Neural progenitor cell (in vitro differentiated cells): ENCODE measurements at regions not wholly inside any gene's neighbourhood (a gene's known extent, or its start where the extent isn't known, plus 50 kb on each side); places are given as distances from the start of the nearest gene placed in this dataset.

Experiments
- DNase-seq: peaks from one replicate; pipeline ENCODE4 v3.0.0-alpha.2; 2016; ENCODE audit warnings: low spot score
- H2AFZ ChIP-seq: fragments of 200-600 bp; sonication (generic); replicated peaks from 2 replicates; pipeline ENCODE4 v1.6.1; 2016; ENCODE audit warnings: antibody characterized with exemption
- H3F3A ChIP-seq: fragments of 200-600 bp; sonication (generic); 2 replicates; pipeline ENCODE4 v1.6.1; 2016; ENCODE audit warnings: antibody characterized with exemption, low read depth
- H3K27ac ChIP-seq: fragments of 200-600 bp; sonication (generic); 2 replicates; pipeline ENCODE4 v1.5.1; 2016; ENCODE audit warnings: mild to moderate bottlenecking
- H3K27me3 ChIP-seq: fragments of 200-600 bp; sonication (generic); 2 replicates; pipeline ENCODE4 v1.6.1; 2016; ENCODE audit warnings: mild to moderate bottlenecking, moderate library complexity
- H3K36me3 ChIP-seq: fragments of 200-600 bp; sonication (generic); 2 replicates; pipeline ENCODE4 v1.5.1; 2016
- H3K4me1 ChIP-seq: fragments of 200-600 bp; sonication (generic); 2 replicates; pipeline ENCODE4 v1.6.1; 2016; ENCODE audit warnings: mixed run types
- H3K4me2 ChIP-seq: fragments of 200-600 bp; sonication (generic); 2 replicates; pipeline ENCODE4 v1.6.1; 2016
- H3K4me3 ChIP-seq: fragments of 200-600 bp; sonication (generic); 2 replicates; pipeline ENCODE4 v1.5.1; 2016
- H3K79me2 ChIP-seq: fragments of 200-600 bp; sonication (generic); 2 replicates; pipeline ENCODE4 v1.6.1; 2016; ENCODE audit warnings: low read depth
- H3K9ac ChIP-seq: fragments of 200-600 bp; sonication (generic); 2 replicates; pipeline ENCODE4 v1.6.1; 2016
- H3K9me3 ChIP-seq: fragments of 200-600 bp; sonication (generic); 2 replicates; pipeline ENCODE4 v1.5.1; 2016; ENCODE audit warnings: low read depth
- H4K20me1 ChIP-seq: fragments of 200-600 bp; sonication (generic); 2 replicates; pipeline ENCODE4 v1.6.1; 2016; ENCODE audit warnings: low read depth
- H3K27ac Mint-ChIP-seq: 3 replicates; pipeline ENCODE4 v1.8.0; 2021; ENCODE audit warnings: mixed read lengths
- H3K27me3 Mint-ChIP-seq: 2 replicates; pipeline ENCODE4 v1.8.0; 2022; ENCODE audit warnings: low read depth, mild to moderate bottlenecking, inconsistent platforms, moderate library complexity, mixed read lengths; ENCODE audit not compliant: insufficient read depth
- H3K36me3 Mint-ChIP-seq: 3 replicates; pipeline ENCODE4 v1.8.0; 2021; ENCODE audit warnings: mixed read lengths
- H3K4me1 Mint-ChIP-seq: 3 replicates; pipeline ENCODE4 v1.8.0; 2021; ENCODE audit warnings: mixed read lengths
- H3K4me3 Mint-ChIP-seq: 3 replicates; pipeline ENCODE4 v1.8.0; 2021; ENCODE audit warnings: mild to moderate bottlenecking, moderate library complexity, mixed read lengths
- H3K9me3 Mint-ChIP-seq: 3 replicates; pipeline ENCODE4 v1.8.0; 2020; ENCODE audit warnings: mixed read lengths
- CTCF ChIP-seq: fragments of 200-600 bp; sonication (generic); IDR thresholded peaks from 2 replicates; pipeline ENCODE4 v1.5.1; 2017; ENCODE audit warnings: antibody characterized with exemption, mild to moderate bottlenecking
- EZH2 ChIP-seq: fragments of 200-600 bp; sonication (generic); IDR thresholded peaks from 2 replicates; pipeline ENCODE4 v1.6.1; 2017; ENCODE audit warnings: antibody characterized with exemption, mild to moderate bottlenecking, moderate library complexity
- EZH2phosphoT487 ChIP-seq: fragments of 200-600 bp; sonication (generic); IDR thresholded peaks from 2 replicates; pipeline ENCODE4 v1.6.1; 2017; ENCODE audit warnings: antibody characterized with exemption

GRCh38 chr2:64792995-64793639, 139.4 kb upstream of the SERTAD2 start:
- Histone ChIP-seq H3K4me1 (no peaks in the 10 kb centered on the region), H3F3A (no peaks in the 10 kb centered on the region), H2AFZ (no peak overlapping the region), H3K4me2 (no peak overlapping the region), H4K20me1 (no peaks in the 10 kb centered on the region), H3K27me3 (no peaks in the 10 kb centered on the region), H3K79me2 (no peaks in the 10 kb centered on the region), H3K9me3 (no peaks in the 10 kb centered on the region), H3K4me3 (no peak overlapping the region), H3K27ac (no peak overlapping the region), H3K36me3 (no peaks in the 10 kb centered on the region), H3K9ac (no peak overlapping the region)
- H3K4me3 Mint-ChIP-seq: no peak overlapping the region
- no peak for DNase-seq
- no peaks in the 10 kb centered on the region for H3K36me3 Mint-ChIP-seq
- H3K4me1 Mint-ChIP-seq: no peaks in the 10 kb centered on the region
- H3K27me3 Mint-ChIP-seq: no peaks in the 10 kb centered on the region
- TF ChIP-seq EZH2phosphoT487 (no peak), EZH2 (no peak), CTCF (no peak)
- peaks cover 4% of the 10 kb centered on the region for H3K9me3 Mint-ChIP-seq
- H3K27ac Mint-ChIP-seq: no peak overlapping the region

- no peak for DNase-seq
- Mint-ChIP-seq H3K9me3 (peaks cover 4% of the 10 kb centered on the region), H3K4me1 (no peaks in the 10 kb centered on the region), H3K36me3 (no peaks in the 10 kb centered on the region), H3K4me3 (no peak overlapping the region), H3K27ac (no peak overlapping the region), H3K27me3 (no peaks in the 10 kb centered on the region)
- no peak overlapping the region for H3K4me3 ChIP-seq
- no peaks in the 10 kb centered on the region for H3K4me1 ChIP-seq
- TF ChIP-seq EZH2phosphoT487 (no peak), CTCF (no peak), EZH2 (no peak)
- H2AFZ ChIP-seq: no peak overlapping the region
- H3K9ac ChIP-seq: no peak overlapping the region
- no peak overlapping the region for H3K4me2 ChIP-seq
- H3K27me3 ChIP-seq: no peaks in the 10 kb centered on the region
- H3K36me3 ChIP-seq: no peaks in the 10 kb centered on the region
- no peaks in the 10 kb centered on the region for H4K20me1 ChIP-seq
- H3K9me3 ChIP-seq: no peaks in the 10 kb centered on the region
- H3F3A ChIP-seq: no peaks in the 10 kb centered on the region
- H3K79me2 ChIP-seq: no peaks in the 10 kb centered on the region
- no peak overlapping the region for H3K27ac ChIP-seq
These were observed 140.0 kb upstream of the SERTAD2 start for GRCh38 chr2:64793701-64794100.

- Mint-ChIP-seq H3K4me1 (no peaks in the 10 kb centered on the region), H3K27ac (no peak overlapping the region), H3K36me3 (no peaks in the 10 kb centered on the region), H3K4me3 (no peak overlapping the region), H3K27me3 (no peaks in the 10 kb centered on the region), H3K9me3 (no peaks in the 10 kb centered on the region)
- Histone ChIP-seq H3F3A (no peaks in the 10 kb centered on the region), H3K36me3 (no peaks in the 10 kb centered on the region), H2AFZ (no peak overlapping the region), H3K79me2 (no peaks in the 10 kb centered on the region), H3K9ac (no peak overlapping the region), H3K27ac (no peak overlapping the region), H3K9me3 (no peaks in the 10 kb centered on the region), H3K4me1 (no peaks in the 10 kb centered on the region), H4K20me1 (no peaks in the 10 kb centered on the region), H3K4me2 (no peak overlapping the region), H3K4me3 (no peak overlapping the region), H3K27me3 (no peaks in the 10 kb centered on the region)
- TF ChIP-seq CTCF (no peak), EZH2 (no peak), EZH2phosphoT487 (no peak)
- no peak for DNase-seq
These were observed 140.8 kb upstream of the SERTAD2 start for GRCh38 chr2:64794426-64794995.
